DMS153 treated with DMSO at 0.1 percent for 48 hours (cell line): ENCODE measurements at regions not wholly inside any gene's neighbourhood (a gene's known extent, or its start where the extent isn't known, plus 50 kb on each side); places are given as distances from the start of the nearest gene placed in this dataset.
"Not testable (repeated sequence)": the region's sequence is repeated elsewhere in the genome, so short reads cannot be mapped to it uniquely, and the experiment has no call there.

ENCODE experiments used
- DNase-seq: peaks from one replicate; lab custom pipeline; 2025; ENCODE audit not compliant: unreplicated experiment; lab: John Stamatoyannopoulos, UW

DNA sequence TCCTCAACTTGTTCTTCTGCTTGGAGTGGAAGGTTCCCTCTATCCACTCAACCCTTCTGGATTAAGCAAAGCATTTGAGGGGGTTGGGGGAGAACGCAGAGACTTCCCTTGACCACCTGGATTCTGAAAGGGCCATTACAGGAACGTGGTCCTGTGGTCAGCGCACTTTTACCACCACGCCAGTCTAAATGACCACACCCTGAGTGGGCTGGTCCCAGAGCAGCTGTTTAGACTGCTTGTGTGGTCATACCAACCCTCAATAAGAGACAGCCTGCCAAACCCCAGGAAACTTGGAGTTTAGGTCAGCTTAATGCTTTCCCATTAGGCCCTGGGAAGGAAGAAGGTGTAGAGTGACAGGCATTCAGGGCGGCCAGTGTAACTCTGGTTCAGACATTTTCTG lies 165.5 kb upstream of the ATP2B1 start:
- DNase-seq: no peak

GRCh38 chr12:89873745-89874144 lies 165.1 kb upstream of the ATP2B1 start:
- DNase-seq: no peak

GRCh38 chr12:89872922-89873630 lies 164.4 kb upstream of the ATP2B1 start:
- no peak for DNase-seq

GRCh38 chr12:89870413-89871184 lies 162.0 kb upstream of the ATP2B1 start:
- DNase-seq: no peak

GRCh38 chr12:89867611-89868010 lies 159.0 kb upstream of the ATP2B1 start:
- DNase-seq: not testable (repeated sequence)

DNA sequence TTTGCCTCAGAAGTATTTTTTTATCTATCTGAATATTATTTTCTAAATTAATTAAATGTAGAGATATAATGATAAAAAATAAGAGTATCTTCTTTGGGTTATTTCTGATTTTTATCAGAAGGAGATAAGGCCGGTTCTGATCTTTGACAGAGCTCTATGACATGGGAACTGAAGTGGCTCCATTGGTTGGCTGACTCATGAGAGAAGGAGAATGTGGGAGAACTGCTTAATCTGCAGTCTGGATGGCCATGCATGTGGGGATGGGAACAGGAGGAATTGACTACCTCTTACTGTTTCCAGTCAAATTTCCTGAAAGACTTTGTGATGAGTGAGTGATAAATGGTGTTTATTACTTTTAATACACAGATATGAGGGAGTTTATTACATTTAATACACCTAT lies 155.8 kb upstream of the ATP2B1 start:
- no peak for DNase-seq

- DNase-seq: peak; percentile 64
Measured at GRCh38 chr12:89863968-89864367, 155.3 kb upstream of the ATP2B1 start.

- no peak for DNase-seq
Measured at GRCh38 chr12:89863493-89863938, 154.9 kb upstream of the ATP2B1 start.

GRCh38 chr12:89862511-89863445 lies 154.1 kb upstream of the ATP2B1 start:
- no peak for DNase-seq

DNA sequence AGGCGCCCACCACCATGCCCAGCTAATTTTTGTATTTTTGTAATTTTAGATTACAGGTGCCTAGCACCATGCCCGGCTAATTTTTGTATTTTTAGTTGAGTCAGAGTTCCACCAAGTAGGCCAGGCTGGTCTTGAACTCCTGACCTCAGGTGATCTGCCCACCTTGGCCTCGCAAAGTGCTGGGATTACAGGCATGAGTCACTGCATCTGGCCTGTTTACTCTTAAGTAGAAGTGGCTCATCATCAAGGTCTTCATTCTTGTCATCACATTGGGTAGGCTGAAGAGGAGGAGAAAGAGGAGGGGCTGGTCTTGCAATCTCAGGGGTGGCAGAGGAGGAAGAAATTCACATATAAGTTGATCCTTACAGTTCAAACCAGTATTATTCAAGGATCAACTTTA lies 152.4 kb upstream of the ATP2B1 start:
- no peak for DNase-seq

DNA sequence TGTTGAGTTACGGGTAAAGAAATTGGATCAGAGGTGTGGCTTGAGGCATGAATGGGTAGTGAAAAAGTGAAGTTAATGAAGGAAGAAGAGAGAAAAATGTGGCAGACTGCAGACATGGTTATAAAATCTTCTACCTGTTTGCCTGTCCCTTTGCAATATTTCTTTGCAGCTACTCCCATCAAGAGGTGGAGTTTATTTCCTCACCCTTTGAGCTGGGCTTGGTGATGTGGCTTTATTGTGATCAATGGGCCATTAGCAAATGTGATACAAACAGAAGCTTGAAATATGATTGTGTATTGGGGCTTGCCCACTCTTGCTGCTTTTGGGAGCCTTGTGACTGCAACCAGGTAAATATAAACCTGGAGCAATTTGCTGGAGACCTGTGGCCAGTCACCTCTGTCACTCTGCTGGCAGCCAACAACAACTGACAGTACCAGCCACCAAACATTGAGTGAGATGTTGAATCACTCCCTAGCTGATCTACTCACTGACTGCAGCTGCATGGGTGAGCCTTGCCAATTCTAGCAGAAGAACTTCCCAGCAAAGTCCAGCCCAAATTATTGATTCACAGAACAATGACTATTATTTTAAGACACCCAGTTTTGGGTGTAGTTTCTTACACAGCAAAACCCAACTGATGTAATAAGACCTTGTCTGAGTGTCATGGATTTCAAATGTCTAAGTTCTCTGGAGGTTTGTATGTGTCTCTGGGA lies 151.0 kb upstream of the ATP2B1 start:
- no peak for DNase-seq

GRCh38 chr12:89858718-89859117 lies 150.1 kb upstream of the ATP2B1 start:
- DNase-seq: no peak

GRCh38 chr12:89857652-89858274 lies 149.1 kb upstream of the ATP2B1 start:
- DNase-seq: no peak

DNA sequence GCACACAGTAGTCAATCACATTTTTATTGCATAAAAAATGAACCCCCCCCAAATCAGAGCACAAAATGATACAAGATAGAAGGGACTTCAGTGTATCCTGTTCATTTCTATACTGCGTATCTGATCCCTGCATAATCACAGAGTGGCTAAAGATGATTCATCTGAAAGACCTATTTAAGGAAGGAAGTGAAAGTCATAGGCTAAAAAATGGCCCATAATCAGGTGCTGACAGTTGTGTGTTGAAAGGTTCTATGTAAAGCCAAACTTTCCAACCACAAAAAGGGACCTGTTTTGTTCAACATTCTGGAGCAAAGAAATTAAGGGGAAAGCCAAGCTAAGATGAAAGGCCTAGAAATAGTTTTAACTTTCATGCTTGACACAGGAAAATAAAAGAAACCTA lies 147.8 kb upstream of the ATP2B1 start:
- DNase-seq: no peak

DNA sequence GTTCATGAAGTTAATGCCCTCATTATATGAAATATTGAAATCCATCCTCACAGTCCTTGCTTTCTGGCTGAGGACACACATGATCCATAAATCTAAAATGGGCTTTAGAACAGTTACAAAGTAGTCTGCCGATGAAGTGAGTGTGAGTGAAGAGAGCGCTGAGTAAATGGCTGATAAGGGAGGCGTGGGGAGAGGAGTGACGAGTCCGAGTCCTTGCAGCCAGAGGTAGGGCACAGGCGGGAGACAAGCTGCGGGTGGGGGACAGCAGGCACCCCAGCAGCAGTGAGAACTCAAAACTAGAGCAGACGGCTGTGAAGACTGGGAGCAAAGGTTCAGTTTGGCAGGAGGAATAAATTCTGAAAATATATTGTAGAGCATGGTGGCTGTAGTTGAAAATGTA lies 140.1 kb upstream of the ATP2B1 start:
- no peak for DNase-seq

DNA sequence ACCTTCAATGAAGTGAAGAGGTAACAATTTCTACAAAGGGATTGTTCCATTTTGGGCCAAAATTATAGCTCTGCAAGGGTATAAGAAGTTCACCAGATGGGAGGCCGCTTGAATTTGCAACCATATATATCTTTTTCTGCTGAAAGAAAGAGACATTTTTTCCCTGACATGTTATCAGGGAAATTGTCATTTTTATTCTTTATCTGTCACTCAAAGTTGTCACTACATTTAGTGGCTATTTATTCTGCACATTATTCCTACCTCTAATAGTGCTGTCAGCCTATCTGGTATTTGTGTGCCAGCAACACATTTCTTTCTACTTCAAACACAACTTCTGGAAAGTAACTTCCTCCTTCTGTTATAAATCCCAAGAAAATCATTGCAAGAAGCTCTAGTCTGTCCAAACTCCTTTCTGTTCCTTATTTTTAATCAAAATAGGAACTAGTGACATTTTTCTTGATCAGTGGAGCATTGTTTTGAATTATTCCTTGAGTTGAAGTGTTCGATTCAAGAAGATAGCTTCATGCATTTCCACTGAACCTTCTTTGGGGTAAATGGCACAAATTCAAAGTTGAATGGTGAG lies 137.9 kb upstream of the ATP2B1 start:
- DNase-seq: no peak

GRCh38 chr12:89845767-89846166 lies 137.1 kb upstream of the ATP2B1 start:
- DNase-seq: no peak

GRCh38 chr12:89845366-89845765 lies 136.7 kb upstream of the ATP2B1 start:
- DNase-seq: no peak

DNA sequence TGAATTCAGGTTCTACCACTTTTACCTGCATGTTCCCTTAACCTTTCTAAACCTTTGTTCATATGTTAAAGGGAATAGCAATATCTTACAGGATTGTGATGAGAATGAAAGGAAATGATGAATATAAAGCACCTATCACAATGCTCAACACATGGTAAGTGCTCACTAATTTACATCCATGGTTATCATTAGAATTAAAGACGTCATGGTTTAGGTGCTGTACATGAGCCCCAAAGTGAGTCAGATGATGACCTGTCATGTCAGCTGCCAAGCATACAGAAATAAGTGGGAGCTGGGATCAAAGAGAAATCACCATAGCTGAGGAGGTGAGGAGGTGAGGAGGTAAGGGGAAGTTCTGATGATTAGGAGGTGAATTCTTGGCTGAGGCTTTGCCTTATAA lies 135.9 kb upstream of the ATP2B1 start:
- DNase-seq: no peak
